Natural killer cell (primary cell): ENCODE measurements at regions not wholly inside any gene's neighbourhood (a gene's known extent, or its start where the extent isn't known, plus 50 kb on each side); places are given as distances from the start of the nearest gene placed in this dataset.

Experiments
- ATAC-seq, 3 donors: fragments of 150-1000 bp in 2 of 3; fragments of 200-7000 bp in 1 of 3; cut with Tn5 transposase; 1 replicate in 1 of 3; 2 replicates in 2 of 3; pipeline ENCODE4 v1.10.0; 2021; ENCODE audit warnings: mild to moderate bottlenecking in 2 of 3, moderate library complexity in 2 of 3
- DNase-seq, 2 donors: peaks; one replicate each; pipeline versions ENCODE4 v3.0.0 to v3.0.0-alpha.2; 2013 to 2021; ENCODE audit warnings: mixed read lengths in 1 of 2
- H3K27ac ChIP-seq: one replicate; pipeline ENCODE4 v1.5.1; 2013; ENCODE audit warnings: mild to moderate bottlenecking, low read length
- H3K27me3 ChIP-seq: one replicate; pipeline ENCODE4 v1.6.1; 2013; ENCODE audit warnings: low read length; ENCODE audit not compliant: control insufficient read depth, insufficient read depth
- H3K36me3 ChIP-seq: one replicate; pipeline ENCODE4 v1.6.1; 2013; ENCODE audit warnings: low read length; ENCODE audit not compliant: control insufficient read depth, insufficient read depth
- H3K4me1 ChIP-seq: one replicate; pipeline ENCODE4 v1.6.1; 2013; ENCODE audit warnings: low read length; ENCODE audit not compliant: control insufficient read depth, insufficient read depth
- H3K4me3 ChIP-seq: one replicate; pipeline ENCODE4 v1.5.1; 2013; ENCODE audit warnings: low read length
- H3K9me3 ChIP-seq: one replicate; pipeline ENCODE4 v1.6.1; 2013; ENCODE audit warnings: low read length; ENCODE audit not compliant: control insufficient read depth, insufficient read depth
- H3K27ac Mint-ChIP-seq, 2 donors: one replicate each; pipeline ENCODE4 v1.8.0; 2022; ENCODE audit warnings: mild to moderate bottlenecking in 2 of 2, mixed read lengths in 2 of 2, moderate library complexity in 1 of 2
- H3K27me3 Mint-ChIP-seq, 2 donors: one replicate each; pipeline ENCODE4 v1.8.0; 2022; ENCODE audit warnings: low read depth in 2 of 2, mixed read lengths in 2 of 2
- H3K36me3 Mint-ChIP-seq: one replicate; pipeline ENCODE4 v1.8.0; 2022; ENCODE audit warnings: mixed read lengths
- H3K4me1 Mint-ChIP-seq, 2 donors: one replicate each; pipeline ENCODE4 v1.8.0; 2022; ENCODE audit warnings: mixed read lengths in 2 of 2
- H3K4me3 Mint-ChIP-seq: one replicate; pipeline ENCODE4 v1.8.0; 2022; ENCODE audit warnings: mild to moderate bottlenecking, moderate library complexity, mixed read lengths
- H3K9me3 Mint-ChIP-seq, 2 donors: one replicate each; pipeline ENCODE4 v1.8.0; 2022; ENCODE audit warnings: mixed read lengths in 2 of 2
- WGBS: methylation state at CpG from one replicate; pipeline ENCODE4 v1.1.7; 2013; ENCODE audit warnings: missing lambda C conversion rate; ENCODE audit not compliant: insufficient coverage; 5-methylcytosine and 5-hydroxymethylcytosine counted together
- intact Hi-C: fragments of 100-400 bp; cut with micrococcal nuclease; formaldehyde crosslinking; loops from one replicate; pipeline ENCODE4 v1.14.2; 2022
- TF ChIP-seq, protein P1 (sequence below): fragments of 200-600 bp; IDR thresholded peaks from one replicate; pipeline ENCODE4 v1.8.0; 2022; ENCODE audit warnings: antibody characterized with exemption

DNA sequence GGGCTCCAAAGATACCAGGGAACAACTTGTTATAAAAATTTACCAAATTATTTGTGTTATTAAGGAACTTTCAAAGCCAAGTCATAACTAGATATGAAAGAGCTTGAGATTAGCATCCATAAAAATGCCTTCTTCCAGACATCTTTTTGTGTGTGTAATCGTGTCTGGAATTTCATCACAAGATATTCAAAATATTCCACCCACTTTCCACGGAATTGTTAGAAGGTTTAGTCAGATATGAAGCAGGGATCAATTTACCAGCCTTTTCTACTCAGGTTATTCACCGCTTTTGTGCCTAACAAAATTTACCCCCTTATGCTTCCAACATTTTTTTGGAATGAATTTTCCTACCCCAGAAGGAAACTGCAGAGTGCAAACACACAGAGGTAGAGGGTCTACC, 130.2 kb upstream of the ACVR2A start:
- TF ChIP-seq, protein P1, sequence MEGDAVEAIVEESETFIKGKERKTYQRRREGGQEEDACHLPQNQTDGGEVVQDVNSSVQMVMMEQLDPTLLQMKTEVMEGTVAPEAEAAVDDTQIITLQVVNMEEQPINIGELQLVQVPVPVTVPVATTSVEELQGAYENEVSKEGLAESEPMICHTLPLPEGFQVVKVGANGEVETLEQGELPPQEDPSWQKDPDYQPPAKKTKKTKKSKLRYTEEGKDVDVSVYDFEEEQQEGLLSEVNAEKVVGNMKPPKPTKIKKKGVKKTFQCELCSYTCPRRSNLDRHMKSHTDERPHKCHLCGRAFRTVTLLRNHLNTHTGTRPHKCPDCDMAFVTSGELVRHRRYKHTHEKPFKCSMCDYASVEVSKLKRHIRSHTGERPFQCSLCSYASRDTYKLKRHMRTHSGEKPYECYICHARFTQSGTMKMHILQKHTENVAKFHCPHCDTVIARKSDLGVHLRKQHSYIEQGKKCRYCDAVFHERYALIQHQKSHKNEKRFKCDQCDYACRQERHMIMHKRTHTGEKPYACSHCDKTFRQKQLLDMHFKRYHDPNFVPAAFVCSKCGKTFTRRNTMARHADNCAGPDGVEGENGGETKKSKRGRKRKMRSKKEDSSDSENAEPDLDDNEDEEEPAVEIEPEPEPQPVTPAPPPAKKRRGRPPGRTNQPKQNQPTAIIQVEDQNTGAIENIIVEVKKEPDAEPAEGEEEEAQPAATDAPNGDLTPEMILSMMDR = no peak
- intact Hi-C loops = no loop called here
- H3K27me3 ChIP-seq = no peaks in the 10 kb centered on the region
- H3K9me3 ChIP-seq = peaks cover 3% of the 10 kb centered on the region
- ATAC-seq (no peak), DNase-seq (no peak)
- H3K4me1 ChIP-seq = no peaks in the 10 kb centered on the region
- H3K27me3 Mint-ChIP-seq = peaks cover 10 to 18% of the 10 kb centered on the region in 2 donors
- no peaks in the 10 kb centered on the region for H3K36me3 ChIP-seq
- no peak overlapping the region for H3K4me3 ChIP-seq
- 100% methylated on average over 2 of the region's 3 CpGs for WGBS
- no peak overlapping the region for H3K4me3 Mint-ChIP-seq
- peaks cover 4 to 9% of the 10 kb centered on the region in 2 donors for H3K9me3 Mint-ChIP-seq
- H3K36me3 Mint-ChIP-seq = peaks cover 27% of the 10 kb centered on the region
- H3K4me1 Mint-ChIP-seq = no peaks in the 10 kb centered on the region
- no peak overlapping the region for H3K27ac ChIP-seq
- H3K27ac Mint-ChIP-seq = no peak overlapping the region

DNA sequence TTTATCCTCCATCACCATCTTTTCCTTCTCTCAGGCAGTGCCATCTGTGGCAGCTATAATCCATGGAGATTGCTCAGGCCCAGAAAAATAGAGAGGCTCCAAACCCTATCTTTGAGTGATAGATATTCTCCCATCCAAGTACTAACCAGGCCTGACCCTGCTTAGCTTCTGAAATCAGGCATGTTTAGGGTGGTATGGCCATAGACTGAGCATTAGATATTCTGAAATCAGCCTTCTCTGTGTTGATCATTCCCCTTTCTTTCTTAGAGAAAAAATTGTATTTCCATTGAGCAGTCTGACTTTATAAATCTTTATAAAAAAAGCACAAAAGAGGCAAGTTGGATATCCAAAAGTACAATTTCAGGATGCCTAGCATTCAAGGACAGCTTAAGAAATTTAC, 131.5 kb upstream of the ACVR2A start:
- H3K27me3 Mint-ChIP-seq = peaks cover 10 to 18% of the 10 kb centered on the region in 2 donors
- H3K4me3 ChIP-seq = no peak overlapping the region
- intact Hi-C loops = no loop called here
- no peaks in the 10 kb centered on the region for H3K4me1 ChIP-seq
- no peak for DNase-seq
- peaks cover 27% of the 10 kb centered on the region for H3K36me3 Mint-ChIP-seq
- TF ChIP-seq, protein P1 = no peak
- H3K27ac Mint-ChIP-seq = no peak overlapping the region
- no peak overlapping the region for H3K27ac ChIP-seq
- H3K9me3 ChIP-seq = peaks cover 3% of the 10 kb centered on the region
- ATAC-seq = no peak
- no peaks in the 10 kb centered on the region for H3K27me3 ChIP-seq
- H3K4me1 Mint-ChIP-seq = no peaks in the 10 kb centered on the region
- peaks cover 4 to 9% of the 10 kb centered on the region in 2 donors for H3K9me3 Mint-ChIP-seq
- no peaks in the 10 kb centered on the region for H3K36me3 ChIP-seq
- no peak overlapping the region for H3K4me3 Mint-ChIP-seq

DNA sequence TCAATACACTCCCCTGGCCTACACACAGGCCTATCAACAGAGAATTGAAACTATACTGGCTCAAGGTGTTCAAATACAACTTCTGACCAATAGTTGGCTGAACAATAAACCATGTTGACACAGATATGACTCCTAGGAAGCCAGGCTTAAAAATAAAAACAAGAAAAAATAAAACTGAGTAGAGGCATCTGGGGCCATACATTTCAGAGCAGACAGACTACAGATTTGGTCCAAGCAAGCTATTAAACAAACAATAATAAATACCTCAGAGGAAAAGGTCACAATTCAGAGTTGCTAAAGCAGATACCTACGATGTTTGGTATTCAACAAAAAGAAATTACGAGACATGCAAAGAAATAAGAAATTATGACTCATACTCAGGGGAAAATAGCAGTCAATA, 132.8 kb upstream of the ACVR2A start:
- H3K36me3 Mint-ChIP-seq = peaks cover 27% of the 10 kb centered on the region
- no peaks in the 10 kb centered on the region for H3K4me1 Mint-ChIP-seq
- peaks cover 4 to 11% of the 10 kb centered on the region in 2 donors for H3K9me3 Mint-ChIP-seq
- H3K27ac Mint-ChIP-seq = no peak overlapping the region
- Histone ChIP-seq H3K27me3 (no peaks in the 10 kb centered on the region), H3K4me3 (no peak overlapping the region), H3K4me1 (no peaks in the 10 kb centered on the region), H3K27ac (no peak overlapping the region), H3K36me3 (no peaks in the 10 kb centered on the region), H3K9me3 (peaks cover 3% of the 10 kb centered on the region)
- TF ChIP-seq, protein P1 = no peak
- peaks cover 13 to 18% of the 10 kb centered on the region in 2 donors for H3K27me3 Mint-ChIP-seq
- intact Hi-C loops = no loop called here
- ATAC-seq (no peak), DNase-seq (no peak)
- no peak overlapping the region for H3K4me3 Mint-ChIP-seq
- WGBS = 75% methylated on average over 2 of the region's 2 CpGs

DNA sequence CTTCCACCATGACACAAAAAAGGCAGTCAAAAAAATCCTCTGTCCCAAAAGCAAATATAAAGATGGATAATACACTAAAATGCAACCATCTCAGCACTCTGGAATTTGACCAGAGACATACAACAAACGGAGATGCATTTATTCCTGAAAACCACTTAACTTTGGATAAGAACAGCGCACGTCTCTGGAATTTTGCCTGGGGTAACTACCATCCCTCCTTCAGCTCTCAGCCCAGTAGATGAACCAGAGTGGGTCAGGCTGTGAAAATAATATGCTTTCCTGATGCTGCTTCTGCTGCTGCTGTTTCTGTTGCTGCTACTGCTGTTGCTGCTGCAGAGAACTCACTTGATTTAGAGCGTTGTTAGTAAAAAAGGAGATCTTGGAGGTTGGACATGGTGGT, 133.8 kb upstream of the ACVR2A start:
- Histone ChIP-seq H3K27ac (no peak overlapping the region), H3K27me3 (no peaks in the 10 kb centered on the region), H3K36me3 (no peaks in the 10 kb centered on the region), H3K9me3 (peaks cover 3% of the 10 kb centered on the region), H3K4me3 (no peak overlapping the region), H3K4me1 (no peaks in the 10 kb centered on the region)
- DNase-seq (no peak), ATAC-seq (no peak)
- H3K4me3 Mint-ChIP-seq = no peak overlapping the region
- peaks cover 27% of the 10 kb centered on the region for H3K36me3 Mint-ChIP-seq
- peaks cover 11 to 16% of the 10 kb centered on the region in 2 donors for H3K27me3 Mint-ChIP-seq
- TF ChIP-seq, protein P1 = no peak
- 94% methylated on average over 4 of the region's 4 CpGs for WGBS
- intact Hi-C loops = no loop called here
- H3K27ac Mint-ChIP-seq = no peak overlapping the region
- peaks cover 4 to 11% of the 10 kb centered on the region in 2 donors for H3K9me3 Mint-ChIP-seq
- H3K4me1 Mint-ChIP-seq = no peaks in the 10 kb centered on the region
